HTR-8/SVneo (cell line): ENCODE measurements at regions not wholly inside any gene's neighbourhood (a gene's known extent, or its start where the extent isn't known, plus 50 kb on each side); places are given as distances from the start of the nearest gene placed in this dataset.

Source experiments
- DNase-seq: peaks from one replicate; pipeline ENCODE4 v3.0.0; 2011; ENCODE audit warnings: low spot score, mixed read lengths; ENCODE audit not compliant: insufficient read length
- FAIRE-seq: peaks from 2 replicates; lab custom pipeline; 2011; peaks lifted over from hg19 to GRCh38; lab: Jason Lieb, UNC

GRCh38 chr6:109236115-109237076, 141.1 kb downstream of the CEP57L1 start:
- FAIRE-seq = no peak

GRCh38 chr6:109235481-109236038, 140.3 kb downstream of the CEP57L1 start:
- no peak for DNase-seq
- no peak for FAIRE-seq

More at GRCh38 chr6:109236115-109237076, 141.1 kb downstream of the CEP57L1 start:
- DNase-seq = no peak

GRCh38 chr6:109230453-109230852, 135.1 kb downstream of the CEP57L1 start:
- DNase-seq (no peak), FAIRE-seq (no peak)

- FAIRE-seq = no peak
- DNase-seq = no peak
These were observed 134.2 kb downstream of the CEP57L1 start for GRCh38 chr6:109229536-109229935.

GRCh38 chr6:109227646-109228045, 132.3 kb downstream of the CEP57L1 start:
- DNase-seq = no peak
- no peak for FAIRE-seq

- FAIRE-seq (no peak), DNase-seq (no peak)
These were observed 131.0 kb downstream of the CEP57L1 start for GRCh38 chr6:109226353-109226752.

GRCh38 chr6:109225946-109226345, 130.6 kb downstream of the CEP57L1 start:
- FAIRE-seq = no peak
- DNase-seq = no peak

- no peak for FAIRE-seq
- DNase-seq = no peak
These were observed 129.7 kb downstream of the CEP57L1 start for GRCh38 chr6:109224994-109225393.

- DNase-seq (no peak), FAIRE-seq (no peak)
These were observed 129.0 kb downstream of the CEP57L1 start for GRCh38 chr6:109224107-109224875.

- FAIRE-seq (no peak), DNase-seq (no peak)
These were observed 127.5 kb downstream of the CEP57L1 start for GRCh38 chr6:109222848-109223247.

GRCh38 chr6:109221543-109222195, 126.4 kb downstream of the CEP57L1 start:
- FAIRE-seq (no peak), DNase-seq (no peak)
